Upper lobe of left lung (tissue), 4 donors: ENCODE measurements at regions not wholly inside any gene's neighbourhood (a gene's known extent, or its start where the extent isn't known, plus 50 kb on each side); places are given as distances from the start of the nearest gene placed in this dataset.

Source experiments
- EP300 ChIP-seq, 4 donors: sonication (generic); formaldehyde crosslinking; IDR thresholded peaks; one replicate each; pipeline ENCODE4 v1.5.1; 2017; ENCODE audit warnings: antibody characterized with exemption in 4 of 4, control low read depth in 2 of 4
- POLR2A ChIP-seq, 4 donors: fragments of 450-650 bp; IDR thresholded peaks; one replicate each; pipeline ENCODE4 v1.5.1; 2016 to 2017; ENCODE audit warnings: antibody characterized with exemption in 4 of 4, mild to moderate bottlenecking in 2 of 4
- POLR2AphosphoS5 ChIP-seq, 2 donors: sonication (generic); formaldehyde crosslinking; IDR thresholded peaks; one replicate each; pipeline ENCODE4 v1.5.1; 2017; ENCODE audit warnings: antibody characterized with exemption in 2 of 2
- TF ChIP-seq, protein P1 (sequence below), 6 experiments: fragments of 450-650 bp in 4 of 6; fragments of 200-600 bp in 2 of 6; sonication (generic) in 2 of 6; IDR thresholded peaks; one replicate each; pipeline ENCODE4 v1.5.1; 2016 to 2019; ENCODE audit warnings: antibody characterized with exemption in 6 of 6

- TF ChIP-seq, protein P1, sequence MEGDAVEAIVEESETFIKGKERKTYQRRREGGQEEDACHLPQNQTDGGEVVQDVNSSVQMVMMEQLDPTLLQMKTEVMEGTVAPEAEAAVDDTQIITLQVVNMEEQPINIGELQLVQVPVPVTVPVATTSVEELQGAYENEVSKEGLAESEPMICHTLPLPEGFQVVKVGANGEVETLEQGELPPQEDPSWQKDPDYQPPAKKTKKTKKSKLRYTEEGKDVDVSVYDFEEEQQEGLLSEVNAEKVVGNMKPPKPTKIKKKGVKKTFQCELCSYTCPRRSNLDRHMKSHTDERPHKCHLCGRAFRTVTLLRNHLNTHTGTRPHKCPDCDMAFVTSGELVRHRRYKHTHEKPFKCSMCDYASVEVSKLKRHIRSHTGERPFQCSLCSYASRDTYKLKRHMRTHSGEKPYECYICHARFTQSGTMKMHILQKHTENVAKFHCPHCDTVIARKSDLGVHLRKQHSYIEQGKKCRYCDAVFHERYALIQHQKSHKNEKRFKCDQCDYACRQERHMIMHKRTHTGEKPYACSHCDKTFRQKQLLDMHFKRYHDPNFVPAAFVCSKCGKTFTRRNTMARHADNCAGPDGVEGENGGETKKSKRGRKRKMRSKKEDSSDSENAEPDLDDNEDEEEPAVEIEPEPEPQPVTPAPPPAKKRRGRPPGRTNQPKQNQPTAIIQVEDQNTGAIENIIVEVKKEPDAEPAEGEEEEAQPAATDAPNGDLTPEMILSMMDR (IDR thresholded peaks at IDR 0.05), result no peak
- TF ChIP-seq POLR2AphosphoS5 (IDR thresholded peaks at IDR 0.05) (no peak), POLR2A (IDR thresholded peaks at IDR 0.05) (no peak), EP300 (IDR thresholded peaks at IDR 0.05) (no peak)
Measured at GRCh38 chr9:135365013-135365768, 114.4 kb upstream of the PPP1R26 start.
